GM18526 (cell line): ENCODE measurements at regions not wholly inside any gene's neighbourhood (a gene's known extent, or its start where the extent isn't known, plus 50 kb on each side); places are given as distances from the start of the nearest gene placed in this dataset.

ENCODE experiments used
- POLR2A ChIP-seq: IDR thresholded peaks from 3 replicates; pipeline ENCODE4 v1.6.1; 2011; ENCODE audit not compliant: insufficient read length; ENCODE audit errors: extremely low read depth

DNA sequence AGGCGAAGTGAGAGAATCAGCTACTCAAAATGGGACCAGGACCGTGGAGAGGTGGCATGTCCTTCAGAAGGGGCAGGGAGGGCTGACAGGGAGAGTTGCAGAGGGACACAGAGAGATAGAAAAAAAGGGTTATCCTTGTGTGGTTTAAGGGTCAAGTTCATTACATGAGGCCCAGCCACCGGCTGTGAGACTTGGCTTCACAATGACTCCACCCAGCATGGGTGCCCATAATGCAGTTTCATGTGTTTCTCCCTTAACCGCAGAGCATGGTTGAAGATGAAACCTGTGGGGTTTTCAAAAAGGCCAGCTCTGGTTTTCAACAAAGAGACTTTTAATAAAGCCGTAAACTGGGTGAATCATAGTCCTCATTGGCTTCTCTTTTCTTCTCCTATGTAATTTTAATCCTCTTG is 164.6 kb downstream of the KLF5 start:
- no peak for TF ChIP-seq POLR2A

DNA sequence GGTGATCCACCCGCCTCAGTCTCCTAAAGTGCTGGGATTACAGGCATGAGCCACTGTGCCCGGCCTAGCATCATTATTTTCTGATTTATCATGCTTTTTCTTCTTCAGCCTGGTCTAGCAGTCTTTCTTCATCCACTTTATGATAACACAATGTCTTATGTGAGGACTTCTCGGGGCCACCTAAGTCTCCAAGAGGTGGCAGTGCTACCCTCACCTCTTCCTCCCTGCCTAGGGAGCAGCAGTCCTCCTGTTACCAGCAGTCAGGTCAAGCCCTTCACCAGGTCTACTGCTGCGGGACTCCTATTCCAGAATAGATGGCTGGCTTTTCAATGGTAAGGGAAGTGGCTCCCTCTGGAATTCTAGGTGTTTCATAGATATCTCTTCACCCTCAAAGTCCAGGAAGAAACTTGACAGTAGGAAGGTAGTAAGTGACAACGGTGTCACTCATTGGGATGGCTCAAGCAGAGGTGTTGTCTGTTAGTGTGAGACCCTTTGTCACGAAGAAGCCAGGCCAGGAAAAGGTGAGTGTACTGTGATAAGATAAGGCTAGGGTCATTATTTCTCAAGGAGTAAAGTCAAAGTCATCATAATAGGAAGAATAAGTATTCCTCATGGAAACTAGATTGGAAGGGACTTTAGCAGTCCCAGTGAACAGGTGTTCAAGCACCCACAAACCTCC is 164.0 kb downstream of the KLF5 start:
- TF ChIP-seq POLR2A: no peak

DNA sequence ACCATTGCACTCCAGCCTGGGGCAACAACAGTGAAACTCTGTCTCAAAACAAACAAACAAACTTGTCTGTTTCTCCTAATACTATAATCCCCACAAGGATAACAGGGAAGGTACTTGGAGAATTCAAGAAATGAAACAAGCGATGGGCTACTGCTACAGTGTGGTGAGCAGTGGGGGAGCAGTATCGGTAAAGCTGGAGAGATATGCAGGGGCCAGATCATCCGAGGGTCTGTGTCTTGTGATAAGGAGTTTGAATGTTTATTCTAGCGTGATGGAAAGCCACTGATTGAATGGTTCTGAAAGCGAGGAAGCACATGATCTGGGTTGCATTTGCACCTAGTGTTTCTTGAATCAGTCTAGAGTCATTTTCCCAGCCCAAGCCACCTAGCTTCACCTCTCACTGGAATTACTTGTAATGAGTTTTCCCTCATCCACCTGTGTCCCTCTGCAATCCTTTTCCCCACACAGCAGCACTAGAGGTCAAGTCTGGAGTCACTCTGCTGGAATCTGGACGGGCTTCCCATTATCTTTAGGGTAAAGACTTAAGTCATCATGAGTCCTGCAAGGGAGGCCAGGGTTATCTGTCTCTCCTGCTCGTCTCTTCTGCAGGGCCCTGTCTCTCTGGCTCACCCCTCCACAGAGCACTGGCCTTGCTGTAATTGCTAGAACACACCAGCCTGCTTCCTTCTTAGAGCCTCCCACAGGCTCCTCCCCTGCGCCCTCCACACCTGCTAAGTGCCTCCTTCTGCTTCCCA is 162.3 kb downstream of the KLF5 start:
- no peak for TF ChIP-seq POLR2A

DNA sequence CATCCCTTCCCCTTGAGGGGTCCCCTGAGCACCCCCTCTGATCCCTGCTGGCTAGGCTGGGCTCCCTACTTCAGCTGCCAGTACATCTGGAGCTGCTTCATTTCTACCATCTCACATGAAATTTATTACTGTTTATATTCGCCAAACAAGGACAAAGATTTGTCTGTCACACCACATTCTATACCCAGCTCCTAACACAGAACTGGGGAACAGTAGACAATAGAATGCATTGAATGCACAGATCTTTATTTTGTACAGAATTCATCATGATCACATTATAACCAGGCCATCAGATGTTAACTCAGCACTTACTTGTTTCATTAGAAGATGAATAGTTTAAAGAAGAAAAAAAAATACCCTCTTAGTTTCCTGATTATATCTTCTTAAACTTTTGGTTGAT is 159.4 kb downstream of the KLF5 start:
- TF ChIP-seq POLR2A: no peak

DNA sequence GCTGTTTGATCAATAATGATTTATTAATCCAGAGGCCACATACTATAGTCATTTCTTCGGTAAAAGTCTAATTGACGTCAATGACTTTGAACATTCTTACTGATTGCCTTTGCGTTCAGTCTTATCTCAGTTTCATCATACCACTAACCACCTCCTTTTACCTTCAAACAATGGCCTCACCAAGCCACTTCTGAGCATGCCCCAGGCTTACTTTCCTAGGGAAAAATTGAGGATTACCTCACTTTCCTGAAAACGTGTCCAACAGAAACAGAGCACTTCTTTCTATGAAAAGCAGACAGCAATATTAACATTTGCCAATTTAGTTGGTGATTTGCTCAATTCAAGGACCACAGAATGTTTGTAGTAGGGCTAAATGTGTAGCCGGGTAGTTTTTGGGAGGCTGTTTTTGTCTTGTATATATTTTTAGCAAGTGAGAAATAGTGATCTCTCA is 157.6 kb downstream of the KLF5 start:
- no peak for TF ChIP-seq POLR2A

DNA sequence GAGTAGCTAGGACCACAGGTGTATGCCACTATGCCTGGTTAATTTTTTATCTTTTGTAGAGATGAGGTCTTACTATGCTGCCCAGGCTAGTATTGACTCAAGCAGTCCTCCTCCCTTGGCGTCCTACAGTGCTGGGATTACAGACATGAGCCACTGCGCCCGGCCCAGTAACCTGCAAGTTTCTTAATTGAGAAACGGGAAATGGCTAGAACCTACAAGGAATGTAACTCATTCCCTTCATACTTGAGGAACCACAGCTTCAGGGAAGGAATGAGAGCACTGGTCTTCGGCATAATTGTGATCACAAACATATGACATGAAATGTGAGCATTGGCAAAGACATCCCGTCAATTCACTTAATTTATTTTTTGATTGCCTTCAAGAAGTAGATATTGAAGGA is 157.0 kb downstream of the KLF5 start:
- TF ChIP-seq POLR2A: no peak

DNA sequence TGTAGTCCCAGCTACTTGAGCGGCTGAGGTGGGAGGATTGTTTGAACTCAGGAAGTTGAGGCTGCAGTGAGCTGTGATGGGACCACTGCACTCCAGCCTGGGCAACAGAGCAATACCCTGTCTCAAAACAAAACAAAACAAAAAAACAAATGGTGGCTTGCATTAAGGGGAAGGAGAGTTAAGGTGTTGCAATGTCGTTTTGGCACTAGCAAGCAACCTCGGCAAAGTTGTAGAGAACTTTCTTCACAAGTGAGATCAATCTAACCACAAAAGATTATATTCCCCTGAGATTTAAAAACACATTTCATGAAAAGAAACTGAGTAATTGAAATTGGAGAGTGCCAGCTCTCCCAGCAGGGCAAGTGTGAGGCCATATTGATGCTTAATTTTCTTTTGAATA is 153.7 kb downstream of the KLF5 start:
- TF ChIP-seq POLR2A: no peak

DNA sequence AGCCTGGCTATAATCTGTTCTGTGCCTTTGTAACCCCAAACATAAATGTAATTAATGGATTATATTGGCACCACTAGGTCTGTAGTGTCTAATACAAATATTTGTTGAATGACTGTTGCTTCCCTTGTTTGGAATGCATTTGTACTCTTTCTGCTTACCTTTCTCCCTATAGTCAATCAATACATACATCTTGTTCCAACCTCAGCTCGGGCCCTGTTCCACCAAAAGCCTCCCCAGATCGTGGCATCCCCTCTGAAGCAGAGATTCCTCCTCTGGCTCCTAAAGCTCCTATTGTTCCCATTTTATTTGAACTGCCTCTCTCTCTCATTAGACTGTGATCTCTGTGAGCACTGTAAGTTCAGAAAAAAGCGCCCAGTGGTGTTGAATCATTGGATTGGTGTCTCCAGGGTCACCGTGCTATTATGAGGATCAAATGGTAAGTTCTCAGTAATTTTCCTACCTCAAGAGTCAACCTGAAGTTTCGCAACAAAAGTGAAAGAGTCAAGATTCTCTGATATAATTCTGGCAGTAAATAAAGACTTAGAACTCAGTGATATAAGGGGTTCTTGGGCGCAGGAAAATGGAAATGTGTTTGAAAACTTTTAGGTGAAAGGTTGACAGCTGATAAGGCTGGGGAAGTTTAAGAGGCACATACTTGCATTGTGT is 151.5 kb downstream of the KLF5 start:
- no peak for TF ChIP-seq POLR2A

DNA sequence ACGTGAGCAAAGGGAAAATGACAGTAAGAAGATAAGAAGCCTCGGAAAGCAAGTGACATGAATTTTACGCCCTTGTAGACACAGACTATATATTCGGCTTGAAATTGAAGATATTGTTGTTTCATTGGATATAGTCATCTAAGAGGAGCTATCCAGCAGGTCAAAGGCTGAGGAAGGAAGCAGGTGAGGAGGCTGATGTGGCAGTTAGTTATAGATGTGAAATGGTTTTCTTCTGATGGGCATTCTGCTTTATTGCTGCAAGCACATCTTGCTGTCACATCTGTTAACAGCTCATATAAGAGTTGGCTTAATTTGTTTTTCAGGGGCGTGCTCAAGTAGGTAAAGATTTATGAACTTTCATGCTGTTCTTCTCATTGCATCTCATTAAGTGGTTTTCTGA is 146.1 kb downstream of the KLF5 start:
- TF ChIP-seq POLR2A: no peak

DNA sequence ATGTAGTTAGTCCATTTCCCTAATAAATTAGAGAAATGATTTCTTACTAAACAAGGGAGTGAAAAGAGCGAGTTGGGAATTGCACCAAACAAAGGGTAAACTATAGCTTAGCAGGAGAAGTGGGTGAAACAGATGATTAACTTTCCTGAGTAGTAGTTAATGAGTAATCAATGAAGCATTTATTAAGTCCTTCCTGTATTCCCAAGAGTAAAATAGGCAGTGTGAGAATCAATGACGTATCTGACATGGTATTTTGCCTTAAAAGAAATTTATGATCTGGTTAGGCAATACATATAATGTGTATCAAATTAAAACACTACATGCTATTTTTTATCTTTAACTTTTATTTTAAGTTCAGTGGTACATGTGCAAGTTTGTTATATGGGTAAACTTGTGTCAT is 142.8 kb downstream of the KLF5 start:
- no peak for TF ChIP-seq POLR2A

DNA sequence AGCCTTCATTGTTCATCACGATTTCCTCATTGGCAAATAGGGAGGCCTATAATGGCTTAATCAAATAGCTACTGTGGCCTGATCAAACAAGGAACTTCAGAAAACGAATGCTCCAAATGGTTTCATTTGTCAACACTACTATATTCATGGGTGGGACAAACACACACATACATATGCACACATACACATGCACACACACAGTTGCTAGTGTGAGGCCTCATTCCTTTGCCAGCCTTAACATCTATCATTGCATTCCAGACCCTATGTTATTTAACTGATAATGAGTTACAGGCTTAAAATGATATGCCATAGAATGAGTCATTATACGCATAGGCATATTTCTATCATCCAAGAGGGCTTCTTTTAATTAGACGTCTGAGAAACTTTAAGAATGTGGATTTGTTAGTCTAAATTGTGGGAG is 140.2 kb downstream of the KLF5 start:
- no peak for TF ChIP-seq POLR2A

DNA sequence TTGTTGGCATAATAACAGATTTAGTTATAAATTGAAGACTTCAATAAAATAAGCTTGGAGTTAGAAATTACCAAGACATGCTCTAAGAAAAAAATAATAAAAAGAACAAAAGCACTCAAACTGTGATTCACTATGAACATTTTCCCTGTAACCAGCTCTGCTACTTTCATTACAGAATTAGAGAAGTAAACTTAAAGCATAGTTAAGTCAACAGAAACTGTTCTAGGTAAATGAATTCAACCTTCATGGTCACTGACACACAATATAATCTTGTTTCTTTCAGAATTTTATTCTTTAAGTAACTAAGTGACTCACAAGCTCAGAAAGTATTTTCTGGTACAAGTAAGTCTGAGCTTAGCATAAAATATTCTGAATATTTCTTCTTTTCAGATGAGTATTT is 136.3 kb downstream of the KLF5 start:
- TF ChIP-seq POLR2A: no peak

DNA sequence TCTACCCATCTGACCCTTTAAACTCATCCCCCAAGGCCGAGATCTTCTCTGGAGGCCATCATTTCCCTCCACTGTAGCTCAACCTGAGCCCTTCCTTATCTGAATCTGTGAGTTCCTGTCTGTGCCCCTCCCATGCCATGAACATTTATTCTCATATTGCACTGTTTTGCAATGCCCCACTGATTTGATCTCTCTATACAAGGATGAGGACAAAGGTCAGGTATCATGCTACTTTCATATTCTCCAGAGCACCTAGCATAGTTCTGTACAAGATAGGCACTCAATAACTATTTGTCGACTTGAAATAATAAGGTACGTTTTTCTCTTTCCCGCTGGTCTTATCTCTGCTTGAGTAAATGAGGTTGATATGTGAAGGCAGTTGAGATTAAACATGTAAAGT is 135.5 kb downstream of the KLF5 start:
- no peak for TF ChIP-seq POLR2A

DNA sequence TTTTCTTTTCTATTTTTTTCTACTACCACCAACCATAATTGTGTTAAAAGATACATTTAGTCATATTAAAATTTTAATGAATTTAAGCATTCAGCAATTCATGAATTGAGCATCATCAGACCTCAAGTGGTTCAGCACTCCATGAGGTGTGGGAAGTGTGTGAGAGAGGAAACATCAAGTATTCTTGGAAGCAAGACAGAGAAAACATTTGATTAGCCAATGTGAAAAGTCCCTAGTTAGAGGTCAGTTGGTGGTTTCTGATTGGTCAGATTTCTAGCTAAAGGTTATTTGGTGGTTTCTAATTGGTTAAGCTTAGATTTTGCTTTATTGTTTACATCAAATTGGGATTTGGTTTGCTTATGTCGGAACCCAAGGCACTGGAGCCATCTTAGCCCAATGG is 134.7 kb downstream of the KLF5 start:
- no peak for TF ChIP-seq POLR2A

DNA sequence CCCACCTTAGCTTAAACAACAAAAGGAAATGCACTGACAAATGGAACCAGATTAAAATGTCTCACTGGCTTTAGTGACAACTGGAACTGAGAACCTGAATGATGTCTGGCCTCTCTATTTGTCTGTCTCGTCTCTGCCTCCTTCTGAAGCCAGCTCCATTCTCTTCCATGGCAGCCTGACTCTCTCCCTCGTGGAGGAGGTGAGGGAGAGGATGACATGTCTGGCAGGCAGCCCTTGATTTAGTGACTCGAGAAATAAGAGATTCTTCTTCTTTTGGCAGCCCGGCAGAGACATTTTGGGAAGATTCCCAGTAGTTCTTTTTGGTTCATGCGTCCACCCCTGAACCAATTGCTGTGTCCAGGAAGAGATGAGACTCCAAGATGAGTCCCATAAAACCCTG is 131.7 kb downstream of the KLF5 start:
- TF ChIP-seq POLR2A: no peak

DNA sequence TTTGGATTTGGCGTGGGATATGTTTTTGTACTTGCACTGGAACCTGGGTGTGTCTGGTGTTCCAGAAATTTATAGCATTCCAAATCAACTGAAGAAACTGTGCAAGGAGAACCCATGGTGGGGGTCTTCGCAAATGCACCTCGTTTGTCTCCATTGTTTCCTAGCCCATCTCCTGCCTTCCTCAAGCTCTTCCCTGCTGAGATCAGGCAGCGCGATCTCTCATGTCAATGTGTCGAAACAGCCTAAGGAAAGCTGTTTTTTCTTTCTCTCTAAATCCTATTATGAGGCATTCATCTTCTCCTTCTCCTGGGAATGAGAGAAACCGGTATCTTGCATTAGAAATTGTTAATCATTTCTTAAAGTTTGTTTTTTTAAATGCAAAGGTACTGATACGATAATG is 131.0 kb downstream of the KLF5 start:
- no peak for TF ChIP-seq POLR2A
